ENCODE measurements at regions not wholly inside any gene's neighbourhood (a gene's known extent, or its start where the extent isn't known, plus 50 kb on each side); places are given as distances from the start of the nearest gene placed in this dataset.
A peak's percentile ranks its signal among the peaks of the same experiment; 100 is the strongest.

GRCh38 chr12:20210621-20211215 is 157.6 kb upstream of the PDE3A start:
- FAIRE-seq = no peak
- DNase-seq (ENCODE audit: low spot score in 2 of 2) = no peak

DNA sequence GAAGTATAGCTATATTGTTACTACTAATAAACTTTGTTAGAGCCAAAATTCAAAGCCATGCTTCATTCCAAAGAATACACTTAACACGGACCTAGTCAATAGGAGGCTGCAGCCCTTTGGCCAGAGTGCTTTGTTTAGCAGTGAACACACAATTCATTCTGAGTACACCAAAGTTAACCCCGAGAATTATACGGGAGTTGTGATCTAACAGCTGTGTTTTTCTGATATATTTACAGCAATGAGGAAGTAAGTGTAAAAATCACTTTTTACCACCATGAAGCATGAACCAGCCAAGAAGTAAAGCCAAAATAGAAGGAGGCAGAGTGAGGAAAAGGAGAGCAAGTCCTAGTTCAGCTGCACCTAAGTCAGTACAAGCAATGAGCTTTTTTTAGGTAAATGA is 156.8 kb upstream of the PDE3A start:
- DNase-seq (ENCODE audit: low spot score in 2 of 2) (no peak), FAIRE-seq (no peak)

GRCh38 chr12:20211981-20212421 is 156.3 kb upstream of the PDE3A start:
- FAIRE-seq (no peak), DNase-seq (ENCODE audit: low spot score in 2 of 2) (no peak)

- DNase-seq (ENCODE audit: low spot score in 2 of 2) (peak; percentile 8 to 40), FAIRE-seq (peak; percentile 24)
Observed at GRCh38 chr12:20212658-20213555, 155.4 kb upstream of the PDE3A start.

DNA sequence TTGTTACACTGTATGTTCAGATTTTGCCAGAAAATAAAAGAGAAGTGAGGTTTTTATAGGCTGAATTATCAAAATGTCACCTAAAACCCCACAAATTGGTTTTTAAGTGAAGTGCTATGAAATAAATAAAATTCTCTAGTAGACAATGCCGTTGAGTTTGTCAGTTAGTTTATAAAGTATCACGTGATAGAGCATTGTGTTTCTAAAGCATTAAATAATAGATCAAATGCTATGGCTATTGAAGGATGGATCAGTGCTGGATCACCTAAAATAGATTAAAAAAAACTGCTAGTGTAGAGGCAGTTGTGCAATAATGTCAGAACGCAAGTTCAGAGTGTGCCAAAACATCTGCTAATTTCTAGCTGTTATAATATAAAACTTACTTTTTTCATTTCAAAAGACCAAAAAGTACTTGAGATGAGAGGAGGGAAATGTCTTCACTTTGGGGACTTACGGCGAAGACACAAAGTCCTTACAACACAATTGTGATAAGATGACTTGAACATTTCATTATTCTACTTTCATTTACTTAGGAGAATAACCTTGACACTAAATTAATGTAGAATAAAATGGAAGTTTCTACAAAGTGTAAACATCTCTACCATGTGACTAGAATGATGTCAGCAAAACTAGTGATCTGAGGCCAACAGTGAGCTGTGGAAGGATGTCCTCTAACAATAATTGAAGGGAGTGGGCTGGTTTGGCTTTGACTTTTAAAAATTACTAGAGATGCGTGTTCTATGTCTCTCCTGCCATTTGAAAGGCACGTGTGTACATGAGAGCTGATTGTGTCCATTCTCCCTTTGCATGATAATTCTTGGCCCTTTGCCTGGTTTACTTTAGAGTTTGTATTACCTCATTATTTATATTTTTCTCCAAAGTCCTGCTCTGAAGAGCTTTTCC is 154.4 kb upstream of the PDE3A start:
- FAIRE-seq (no peak), DNase-seq (ENCODE audit: low spot score in 2 of 2) (no peak)

GRCh38 chr12:20220339-20220738 is 148.0 kb upstream of the PDE3A start:
- DNase-seq (ENCODE audit: low spot score in 2 of 2) = no peak
- no peak for FAIRE-seq

- no peak for FAIRE-seq
Observed at GRCh38 chr12:20232931-20233675, 135.2 kb upstream of the PDE3A start.

DNA sequence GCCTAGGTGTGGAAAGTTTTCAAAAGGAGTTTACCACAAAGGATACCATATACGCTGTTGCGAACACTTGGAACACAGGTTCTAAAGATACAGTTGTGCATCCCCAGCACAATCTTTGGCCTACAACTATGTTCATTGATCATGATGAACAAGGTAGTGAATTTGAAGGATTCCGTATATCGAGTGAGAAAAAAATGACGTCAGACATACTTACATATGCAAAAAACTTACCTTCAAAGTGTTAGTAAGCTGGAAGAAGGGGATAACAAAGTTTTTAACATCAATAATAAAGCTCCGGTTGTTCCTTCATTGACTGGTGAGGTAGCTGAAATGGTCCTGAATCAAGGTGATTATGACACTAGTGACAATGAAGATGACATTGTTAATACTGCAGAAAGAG is 133.9 kb upstream of the PDE3A start:
- FAIRE-seq (no peak), DNase-seq (ENCODE audit: low spot score in 2 of 2) (no peak)

More at GRCh38 chr12:20232931-20233675, 135.2 kb upstream of the PDE3A start:
- DNase-seq (ENCODE audit: low spot score in 2 of 2) = no peak

DNA sequence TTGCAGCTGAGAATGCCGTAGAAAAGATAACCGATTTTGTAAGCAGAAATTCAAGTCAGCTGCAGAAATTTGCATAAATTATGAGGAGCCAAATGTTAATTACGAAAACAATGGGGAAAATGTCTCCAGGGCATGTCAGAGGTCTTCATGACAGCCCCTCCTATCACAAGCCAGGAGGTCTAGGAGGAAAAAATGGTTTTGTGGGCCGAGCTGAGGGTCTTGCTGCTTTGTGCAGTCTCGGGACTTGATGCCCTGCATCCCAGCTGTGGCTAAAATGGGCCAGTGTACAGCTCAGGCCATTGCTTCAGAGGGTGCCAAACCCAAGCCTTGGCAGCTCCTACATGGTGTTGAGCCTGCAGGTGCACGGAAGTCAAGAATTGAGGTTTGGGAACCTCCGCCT is 131.2 kb upstream of the PDE3A start:
- DNase-seq (ENCODE audit: low spot score in 2 of 2) (no peak), FAIRE-seq (no peak)

- no peak for FAIRE-seq
- DNase-seq (ENCODE audit: low spot score in 2 of 2) = no peak
Observed at GRCh38 chr12:20245491-20245890, 122.8 kb upstream of the PDE3A start.

GRCh38 chr12:20248646-20249045 is 119.7 kb upstream of the PDE3A start:
- no peak for DNase-seq (ENCODE audit: low spot score in 2 of 2)
- no peak for FAIRE-seq

DNA sequence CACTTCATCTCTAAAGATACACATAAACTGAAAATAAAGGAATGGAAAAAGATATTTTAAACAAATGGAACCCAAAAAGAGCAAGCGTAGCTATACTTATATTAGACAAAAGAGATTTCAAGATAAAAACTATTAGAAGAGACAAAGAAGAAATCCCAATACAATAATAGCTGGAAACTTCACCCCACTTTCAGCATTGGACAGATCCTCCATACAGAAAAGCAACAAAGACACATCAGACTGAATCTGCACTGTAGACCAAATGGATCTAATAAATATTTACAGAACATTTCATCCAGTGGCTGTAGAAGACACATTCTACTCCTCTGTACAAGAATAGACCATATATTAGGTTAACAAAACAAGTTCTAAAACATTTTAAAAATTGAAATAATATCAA is 117.6 kb upstream of the PDE3A start:
- FAIRE-seq (no peak), DNase-seq (ENCODE audit: low spot score in 2 of 2) (no peak)

- DNase-seq (ENCODE audit: low spot score in 2 of 2) = no peak
- no peak for FAIRE-seq
Observed at GRCh38 chr12:20257311-20257710, 111.0 kb upstream of the PDE3A start.

GRCh38 chr12:20259786-20260185 is 108.6 kb upstream of the PDE3A start:
- FAIRE-seq (no peak), DNase-seq (ENCODE audit: low spot score in 2 of 2) (no peak)

DNA sequence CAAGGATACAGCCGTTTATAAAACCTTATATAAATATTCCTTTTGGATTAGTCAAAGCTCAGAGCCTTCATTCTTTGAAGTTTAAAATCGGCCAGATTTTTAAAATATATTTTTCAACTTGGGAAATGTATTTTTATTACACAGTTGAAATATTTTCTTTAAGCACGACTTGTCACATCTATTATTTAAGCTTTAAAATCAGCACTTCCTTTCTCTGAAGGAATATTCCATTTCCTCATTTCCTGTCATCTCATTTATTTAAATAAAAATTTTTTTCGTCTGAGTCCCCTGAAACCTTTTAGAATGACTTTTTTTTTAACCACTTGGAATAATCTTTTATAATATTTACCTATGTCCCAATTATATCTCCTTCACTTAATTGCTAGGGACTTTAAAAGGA is 107.5 kb upstream of the PDE3A start:
- FAIRE-seq (no peak), DNase-seq (ENCODE audit: low spot score in 2 of 2) (no peak)

DNA sequence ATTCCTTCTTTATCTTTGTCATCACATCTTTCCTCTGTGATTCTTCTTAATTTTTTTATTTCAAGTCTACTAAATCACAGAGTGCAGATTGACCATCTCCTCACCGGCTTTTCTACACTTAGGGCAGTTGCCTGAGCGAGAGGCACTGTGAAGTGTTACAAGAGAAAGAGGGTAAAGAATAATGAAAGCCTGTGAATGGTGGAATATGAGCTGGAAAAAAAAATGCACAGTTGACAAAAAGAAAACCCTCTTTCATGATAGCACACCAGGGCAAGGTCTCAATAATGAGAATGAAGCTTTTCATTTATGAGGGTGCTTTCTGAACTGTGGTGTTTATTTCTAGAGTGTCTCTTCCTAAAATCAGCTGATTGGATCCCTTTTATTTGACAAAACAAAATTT is 106.2 kb upstream of the PDE3A start:
- DNase-seq (ENCODE audit: low spot score in 2 of 2) (no peak), FAIRE-seq (no peak)

GRCh38 chr12:20264026-20264425 is 104.3 kb upstream of the PDE3A start:
- no peak for FAIRE-seq
- no peak for DNase-seq (ENCODE audit: low spot score in 2 of 2)

- DNase-seq (ENCODE audit: low spot score in 2 of 2) (no peak), FAIRE-seq (no peak)
Observed at GRCh38 chr12:20264608-20265114, 103.7 kb upstream of the PDE3A start.

GRCh38 chr12:20268121-20268732 is 100.1 kb upstream of the PDE3A start:
- FAIRE-seq (no peak), DNase-seq (ENCODE audit: low spot score in 2 of 2) (no peak)

DNA sequence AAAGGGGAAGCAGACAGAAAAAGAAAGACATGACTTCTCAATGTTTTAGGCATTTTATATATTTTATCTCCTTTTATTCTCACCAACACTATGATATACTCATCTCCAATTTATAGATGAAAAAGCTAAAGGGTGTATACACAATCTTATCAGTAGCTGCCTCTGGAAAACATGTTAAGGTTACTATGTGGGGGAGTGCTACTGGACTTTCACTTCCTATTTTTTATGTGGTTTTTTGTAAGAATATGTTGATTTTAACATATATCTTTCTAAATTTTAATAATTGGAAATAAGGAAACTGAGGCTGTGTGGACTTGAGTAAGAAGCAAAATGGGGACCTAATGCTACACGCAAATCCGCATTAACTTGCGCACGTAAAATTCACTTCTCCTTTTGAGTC is 99.6 kb upstream of the PDE3A start:
- no peak for FAIRE-seq
- DNase-seq (ENCODE audit: low spot score in 2 of 2) = no peak

Measured in frontal cortex (tissue), 3 donors.